ENCODE measurements at regions not wholly inside any gene's neighbourhood (a gene's known extent, or its start where the extent isn't known, plus 50 kb on each side); places are given as distances from the start of the nearest gene placed in this dataset.

DNA sequence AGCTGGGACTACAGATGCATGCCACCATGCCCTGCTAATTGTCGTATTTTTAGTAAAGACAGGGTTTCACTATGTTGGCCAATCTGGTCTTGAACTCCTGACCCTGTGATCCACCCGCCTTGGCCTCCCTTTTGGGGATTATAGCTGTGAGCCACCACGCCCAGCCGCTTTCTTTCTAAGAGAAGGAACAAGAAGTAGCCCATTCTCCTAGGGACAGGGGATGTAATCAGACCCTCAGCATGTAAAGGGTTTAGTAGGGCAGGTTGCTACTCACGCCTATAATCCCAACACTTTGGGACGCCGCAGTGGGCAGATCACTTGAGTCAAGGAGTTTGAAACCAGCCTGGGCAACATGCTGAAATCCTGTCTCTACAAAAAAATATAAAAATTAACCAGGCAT, 189.7 kb downstream of the TOMM20 start:
- no peak overlapping the region for H3K4me3 ChIP-seq (ENCODE audit: low read length)
- no peak for DNase-seq (ENCODE audit: low read depth)
- TF ChIP-seq, protein P1, sequence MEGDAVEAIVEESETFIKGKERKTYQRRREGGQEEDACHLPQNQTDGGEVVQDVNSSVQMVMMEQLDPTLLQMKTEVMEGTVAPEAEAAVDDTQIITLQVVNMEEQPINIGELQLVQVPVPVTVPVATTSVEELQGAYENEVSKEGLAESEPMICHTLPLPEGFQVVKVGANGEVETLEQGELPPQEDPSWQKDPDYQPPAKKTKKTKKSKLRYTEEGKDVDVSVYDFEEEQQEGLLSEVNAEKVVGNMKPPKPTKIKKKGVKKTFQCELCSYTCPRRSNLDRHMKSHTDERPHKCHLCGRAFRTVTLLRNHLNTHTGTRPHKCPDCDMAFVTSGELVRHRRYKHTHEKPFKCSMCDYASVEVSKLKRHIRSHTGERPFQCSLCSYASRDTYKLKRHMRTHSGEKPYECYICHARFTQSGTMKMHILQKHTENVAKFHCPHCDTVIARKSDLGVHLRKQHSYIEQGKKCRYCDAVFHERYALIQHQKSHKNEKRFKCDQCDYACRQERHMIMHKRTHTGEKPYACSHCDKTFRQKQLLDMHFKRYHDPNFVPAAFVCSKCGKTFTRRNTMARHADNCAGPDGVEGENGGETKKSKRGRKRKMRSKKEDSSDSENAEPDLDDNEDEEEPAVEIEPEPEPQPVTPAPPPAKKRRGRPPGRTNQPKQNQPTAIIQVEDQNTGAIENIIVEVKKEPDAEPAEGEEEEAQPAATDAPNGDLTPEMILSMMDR (conservative IDR thresholded peaks at IDR 0.05; ENCODE audit: low read length): no peak

DNA sequence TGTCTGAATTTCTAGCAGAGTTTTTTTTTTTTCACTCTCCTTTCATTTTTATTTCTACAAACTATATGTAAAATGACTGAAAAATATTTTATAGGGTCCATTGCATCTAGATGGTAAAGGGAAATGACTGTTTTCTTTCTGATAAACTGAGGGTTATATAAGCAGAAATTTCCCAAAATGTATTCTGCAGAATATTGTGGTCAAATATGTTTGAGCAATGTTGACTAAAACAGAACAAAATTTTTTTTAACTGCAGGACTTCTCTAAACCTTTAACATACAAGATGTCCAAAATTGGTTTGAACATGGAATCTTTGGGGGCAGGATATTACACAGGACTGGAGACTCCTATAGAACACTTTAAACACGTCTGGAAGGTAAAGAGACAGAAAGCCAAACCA, 190.5 kb downstream of the TOMM20 start:
- TF ChIP-seq, protein P1 (conservative IDR thresholded peaks at IDR 0.05; ENCODE audit: low read length): no peak
- DNase-seq (ENCODE audit: low read depth): no peak
- H3K4me3 ChIP-seq (ENCODE audit: low read length): no peak overlapping the region

DNA sequence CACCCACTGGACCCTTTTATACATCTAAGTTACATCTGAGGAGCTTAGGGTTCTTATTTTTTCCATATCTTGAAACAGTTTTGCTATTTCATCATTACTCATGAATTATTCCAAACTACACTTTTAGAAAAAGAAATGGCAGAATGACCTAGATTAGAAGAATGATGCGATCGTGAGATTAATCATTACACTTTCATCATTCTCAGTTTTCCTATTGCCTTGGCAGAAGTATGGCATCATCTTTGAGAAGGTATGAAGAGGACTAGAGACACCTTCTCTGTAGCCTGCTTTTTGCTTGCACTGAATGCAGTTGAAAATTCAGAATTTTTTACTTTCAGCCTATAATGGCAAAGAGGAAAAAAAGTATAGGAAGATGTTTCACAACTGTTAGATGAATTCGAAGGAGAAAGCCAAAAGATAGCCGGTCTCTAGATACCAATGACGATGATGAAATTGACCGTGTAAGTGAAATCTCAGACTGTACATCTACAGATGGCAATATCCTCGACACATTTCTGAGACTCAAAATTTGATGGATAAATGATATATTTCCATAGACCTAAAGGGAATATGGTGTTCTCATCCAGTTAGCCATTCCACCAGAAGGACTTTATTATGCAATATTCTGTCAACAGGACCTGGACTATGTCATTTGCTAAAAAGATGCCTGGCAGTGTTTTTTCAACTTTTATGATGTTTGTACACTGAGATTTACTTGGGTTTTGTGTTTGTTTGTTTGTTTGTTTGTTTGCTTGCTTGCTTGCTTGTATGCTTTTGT, 191.8 kb downstream of the TOMM20 start:
- no peak overlapping the region for H3K4me3 ChIP-seq (ENCODE audit: low read length)
- no peak for DNase-seq (ENCODE audit: low read depth)
- TF ChIP-seq, protein P1 (conservative IDR thresholded peaks at IDR 0.05; ENCODE audit: low read length): no peak

DNA sequence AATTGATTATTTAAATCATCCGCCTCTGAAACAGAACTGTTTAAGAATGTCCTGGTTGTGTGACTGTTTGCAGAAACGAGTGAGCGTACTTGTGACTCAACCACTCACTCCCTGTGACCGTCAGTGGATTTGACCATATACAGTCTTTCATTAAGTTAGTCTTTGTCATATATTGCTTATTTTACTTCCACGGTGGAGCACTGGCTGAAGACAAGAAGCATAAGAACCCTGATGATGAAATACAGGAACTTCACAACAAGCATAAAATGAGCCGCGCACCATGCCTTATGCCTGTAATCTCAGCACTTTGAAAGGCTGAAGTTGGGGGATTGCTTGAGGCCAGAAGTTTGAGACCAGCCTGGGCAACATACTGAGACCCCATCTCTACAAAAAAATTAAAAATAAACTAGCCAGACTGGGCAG, 194.0 kb downstream of the TOMM20 start:
- peak; percentile 29 for DNase-seq (ENCODE audit: low read depth)

DNA sequence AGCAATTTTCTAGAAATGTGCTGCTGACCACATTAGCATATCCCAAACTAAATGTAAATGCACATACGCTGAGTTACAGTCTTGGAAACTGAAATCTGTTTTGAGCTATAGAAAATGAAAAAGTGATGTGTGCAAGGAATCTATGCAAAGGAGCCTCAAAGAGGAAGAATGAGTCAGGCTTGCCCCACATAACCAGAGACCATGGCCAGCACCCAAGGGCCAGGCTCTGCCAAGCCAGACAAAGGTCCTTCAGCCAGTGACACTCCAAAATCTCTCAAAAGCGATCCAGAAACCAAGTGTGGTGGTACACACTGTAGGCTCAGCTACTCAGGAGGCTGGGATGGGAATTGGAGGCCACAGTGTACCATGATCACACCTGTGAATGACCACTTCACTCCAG, 195.2 kb downstream of the TOMM20 start:
- peak; percentile 72 for DNase-seq (ENCODE audit: low read depth)
- H3K4me3 ChIP-seq (ENCODE audit: low read length): no peak overlapping the region
- TF ChIP-seq, protein P1 (conservative IDR thresholded peaks at IDR 0.05; ENCODE audit: low read length): no peak

More for the DNA sequence above, 194.0 kb downstream of the TOMM20 start:
- TF ChIP-seq, protein P1 (conservative IDR thresholded peaks at IDR 0.05; ENCODE audit: low read length): no peak
- no peak overlapping the region for H3K4me3 ChIP-seq (ENCODE audit: low read length)

DNA sequence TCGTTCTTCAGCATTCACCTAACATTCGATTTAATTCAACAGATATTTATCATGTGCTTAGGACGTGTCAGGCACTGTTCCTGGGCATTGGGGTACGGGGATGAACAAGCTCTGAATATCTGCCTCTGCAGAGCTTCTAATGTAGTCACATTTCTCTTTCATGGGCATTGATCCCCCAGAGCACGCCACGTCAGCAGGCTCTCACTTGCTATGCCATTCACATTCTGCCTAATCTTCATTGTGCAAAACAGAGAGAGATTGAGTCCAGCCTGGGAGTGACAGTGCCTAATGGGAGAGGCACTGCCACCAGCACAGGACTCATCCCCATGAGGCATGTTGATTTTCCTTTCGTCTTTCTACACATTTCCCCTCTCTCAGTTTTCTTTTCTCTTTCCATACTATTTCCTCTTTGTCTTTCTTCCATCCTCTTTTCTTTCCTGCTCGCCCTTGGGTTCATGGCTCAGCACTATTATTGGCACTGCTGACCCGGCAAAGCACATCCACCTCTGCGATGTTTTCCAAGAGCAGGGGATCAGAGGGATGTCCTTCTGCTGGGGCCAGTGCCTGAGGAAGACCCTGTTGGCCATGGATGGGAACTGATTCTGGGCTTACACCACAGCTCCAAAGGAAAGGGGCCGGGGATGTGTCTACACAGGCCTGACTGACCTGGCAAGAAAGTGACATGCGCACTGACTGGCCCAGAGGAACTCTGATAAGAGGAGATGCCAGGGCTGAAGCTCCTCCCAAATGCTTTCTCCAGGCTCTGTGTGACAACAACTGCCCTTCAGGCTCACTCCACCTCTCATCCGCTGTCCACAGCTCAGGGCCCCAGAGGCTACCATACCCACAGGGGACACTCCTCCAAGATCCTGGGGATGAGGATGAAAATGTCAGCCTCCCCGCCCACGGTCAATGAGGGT, 195.9 kb downstream of the TOMM20 start:
- TF ChIP-seq, protein P1 (conservative IDR thresholded peaks at IDR 0.05; ENCODE audit: low read length): no peak
- no peak for DNase-seq (ENCODE audit: low read depth)
- no peak overlapping the region for H3K4me3 ChIP-seq (ENCODE audit: low read length)
